ENCODE measurements at regions not wholly inside any gene's neighbourhood (a gene's known extent, or its start where the extent isn't known, plus 50 kb on each side); places are given as distances from the start of the nearest gene placed in this dataset.

DNA sequence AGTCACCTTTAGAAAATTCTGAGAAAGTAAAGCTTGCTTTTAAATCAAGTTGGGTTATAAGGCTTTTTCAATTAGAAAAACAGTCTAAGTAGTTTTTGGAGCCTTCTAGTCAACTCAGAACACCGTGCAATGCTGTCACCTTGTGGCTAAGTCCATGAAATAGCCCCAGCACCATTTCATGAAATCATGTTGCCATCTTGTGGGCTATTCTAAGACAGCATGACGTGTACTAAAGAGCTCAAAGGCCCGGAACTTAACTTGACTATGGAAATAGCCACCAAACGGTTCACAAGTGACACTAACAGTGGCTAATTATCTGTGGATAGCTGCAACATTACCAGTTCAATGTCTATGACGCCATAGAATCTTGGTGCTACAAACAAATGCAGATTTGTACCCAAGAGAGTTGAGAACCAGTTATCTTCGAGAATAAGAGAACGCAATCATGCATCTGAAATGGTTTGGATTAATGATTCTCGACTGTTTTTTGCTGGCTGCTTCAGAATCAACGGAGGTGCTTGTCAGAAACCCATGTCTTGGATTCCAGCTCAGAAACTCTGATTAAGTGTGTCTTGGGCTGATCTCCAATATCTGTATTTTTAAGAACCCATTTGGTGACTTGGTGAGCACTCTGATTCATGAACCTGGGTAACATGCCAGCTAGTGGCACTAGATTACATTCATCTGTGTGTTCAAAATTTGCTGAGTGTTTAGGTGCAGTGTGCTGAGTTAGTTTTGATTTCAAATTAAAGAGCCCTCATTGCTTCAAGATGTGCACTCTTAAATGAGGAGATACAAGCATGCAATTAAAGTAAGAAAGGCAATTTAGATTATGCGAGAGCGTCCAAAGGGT lies 111.2 kb upstream of the MCTP2 start:
- TF ChIP-seq, protein P1, sequence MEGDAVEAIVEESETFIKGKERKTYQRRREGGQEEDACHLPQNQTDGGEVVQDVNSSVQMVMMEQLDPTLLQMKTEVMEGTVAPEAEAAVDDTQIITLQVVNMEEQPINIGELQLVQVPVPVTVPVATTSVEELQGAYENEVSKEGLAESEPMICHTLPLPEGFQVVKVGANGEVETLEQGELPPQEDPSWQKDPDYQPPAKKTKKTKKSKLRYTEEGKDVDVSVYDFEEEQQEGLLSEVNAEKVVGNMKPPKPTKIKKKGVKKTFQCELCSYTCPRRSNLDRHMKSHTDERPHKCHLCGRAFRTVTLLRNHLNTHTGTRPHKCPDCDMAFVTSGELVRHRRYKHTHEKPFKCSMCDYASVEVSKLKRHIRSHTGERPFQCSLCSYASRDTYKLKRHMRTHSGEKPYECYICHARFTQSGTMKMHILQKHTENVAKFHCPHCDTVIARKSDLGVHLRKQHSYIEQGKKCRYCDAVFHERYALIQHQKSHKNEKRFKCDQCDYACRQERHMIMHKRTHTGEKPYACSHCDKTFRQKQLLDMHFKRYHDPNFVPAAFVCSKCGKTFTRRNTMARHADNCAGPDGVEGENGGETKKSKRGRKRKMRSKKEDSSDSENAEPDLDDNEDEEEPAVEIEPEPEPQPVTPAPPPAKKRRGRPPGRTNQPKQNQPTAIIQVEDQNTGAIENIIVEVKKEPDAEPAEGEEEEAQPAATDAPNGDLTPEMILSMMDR (conservative IDR thresholded peaks at IDR 0.05) = peak; percentile 99
- TF ChIP-seq ZFX (IDR thresholded peaks at IDR 0.05) = no peak

All from C4-2B (cell line).